ENCODE measurements at regions not wholly inside any gene's neighbourhood (a gene's known extent, or its start where the extent isn't known, plus 50 kb on each side); places are given as distances from the start of the nearest gene placed in this dataset.

DNA sequence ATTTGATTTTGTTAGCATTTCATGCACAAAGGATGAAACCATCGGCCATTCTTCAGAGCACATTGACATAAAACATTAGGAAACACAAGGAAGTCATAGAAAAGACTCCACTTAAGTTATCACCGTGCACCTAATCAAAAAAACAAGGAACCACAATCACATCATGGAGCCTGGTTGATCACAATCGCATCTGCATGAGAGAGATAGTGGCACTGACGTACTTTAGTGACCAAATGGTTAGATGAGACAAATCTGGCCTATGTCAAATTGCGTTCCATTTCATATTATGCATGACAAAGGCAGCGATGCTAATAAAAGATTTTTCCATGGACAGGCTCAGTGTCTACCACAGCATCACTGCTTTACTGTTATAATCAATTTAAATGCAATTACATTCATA, 571.8 kb upstream of the ADGRL2 start:
- no peak for DNase-seq (ENCODE audit: low read depth, low spot score)
- H3K4me3 Mint-ChIP-seq = no peak overlapping the region
- no peak overlapping the region for H3K27ac Mint-ChIP-seq (ENCODE audit: unreplicated experiment)
- peaks cover 21% of the 10 kb centered on the region for H3K4me1 Mint-ChIP-seq
- H3K27me3 Mint-ChIP-seq (ENCODE audit: low read depth) = no peaks in the 10 kb centered on the region
- no peaks in the 10 kb centered on the region for H3K9me3 Mint-ChIP-seq
- no peaks in the 10 kb centered on the region for H3K36me3 Mint-ChIP-seq (ENCODE audit: low read depth)
- TF ChIP-seq, protein P1, sequence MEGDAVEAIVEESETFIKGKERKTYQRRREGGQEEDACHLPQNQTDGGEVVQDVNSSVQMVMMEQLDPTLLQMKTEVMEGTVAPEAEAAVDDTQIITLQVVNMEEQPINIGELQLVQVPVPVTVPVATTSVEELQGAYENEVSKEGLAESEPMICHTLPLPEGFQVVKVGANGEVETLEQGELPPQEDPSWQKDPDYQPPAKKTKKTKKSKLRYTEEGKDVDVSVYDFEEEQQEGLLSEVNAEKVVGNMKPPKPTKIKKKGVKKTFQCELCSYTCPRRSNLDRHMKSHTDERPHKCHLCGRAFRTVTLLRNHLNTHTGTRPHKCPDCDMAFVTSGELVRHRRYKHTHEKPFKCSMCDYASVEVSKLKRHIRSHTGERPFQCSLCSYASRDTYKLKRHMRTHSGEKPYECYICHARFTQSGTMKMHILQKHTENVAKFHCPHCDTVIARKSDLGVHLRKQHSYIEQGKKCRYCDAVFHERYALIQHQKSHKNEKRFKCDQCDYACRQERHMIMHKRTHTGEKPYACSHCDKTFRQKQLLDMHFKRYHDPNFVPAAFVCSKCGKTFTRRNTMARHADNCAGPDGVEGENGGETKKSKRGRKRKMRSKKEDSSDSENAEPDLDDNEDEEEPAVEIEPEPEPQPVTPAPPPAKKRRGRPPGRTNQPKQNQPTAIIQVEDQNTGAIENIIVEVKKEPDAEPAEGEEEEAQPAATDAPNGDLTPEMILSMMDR (conservative IDR thresholded peaks at IDR 0.05) = no peak

DNA sequence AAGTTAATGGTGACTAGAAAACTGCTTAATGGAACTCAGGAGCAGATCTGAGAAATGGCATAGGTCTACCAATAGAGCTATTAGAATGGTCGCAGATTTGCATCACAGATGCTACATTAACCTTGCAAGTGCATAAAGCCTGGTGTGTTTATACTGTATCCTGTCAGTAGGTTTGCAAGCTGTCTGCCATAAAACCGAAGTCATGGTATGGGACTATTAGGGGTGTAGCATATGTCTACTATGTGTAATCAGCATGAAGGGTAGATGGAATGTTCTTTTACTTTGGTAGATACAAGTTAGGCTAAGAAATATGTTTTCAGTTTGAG, 574.2 kb upstream of the ADGRL2 start:
- H3K27ac Mint-ChIP-seq (ENCODE audit: unreplicated experiment) = no peak overlapping the region
- H3K36me3 Mint-ChIP-seq (ENCODE audit: low read depth) = no peaks in the 10 kb centered on the region
- peaks cover 14% of the 10 kb centered on the region for H3K4me1 Mint-ChIP-seq
- H3K9me3 Mint-ChIP-seq = no peaks in the 10 kb centered on the region
- TF ChIP-seq, protein P1 (conservative IDR thresholded peaks at IDR 0.05) = no peak
- no peak for DNase-seq (ENCODE audit: low read depth, low spot score)
- no peaks in the 10 kb centered on the region for H3K27me3 Mint-ChIP-seq (ENCODE audit: low read depth)
- no peak overlapping the region for H3K4me3 Mint-ChIP-seq

DNA sequence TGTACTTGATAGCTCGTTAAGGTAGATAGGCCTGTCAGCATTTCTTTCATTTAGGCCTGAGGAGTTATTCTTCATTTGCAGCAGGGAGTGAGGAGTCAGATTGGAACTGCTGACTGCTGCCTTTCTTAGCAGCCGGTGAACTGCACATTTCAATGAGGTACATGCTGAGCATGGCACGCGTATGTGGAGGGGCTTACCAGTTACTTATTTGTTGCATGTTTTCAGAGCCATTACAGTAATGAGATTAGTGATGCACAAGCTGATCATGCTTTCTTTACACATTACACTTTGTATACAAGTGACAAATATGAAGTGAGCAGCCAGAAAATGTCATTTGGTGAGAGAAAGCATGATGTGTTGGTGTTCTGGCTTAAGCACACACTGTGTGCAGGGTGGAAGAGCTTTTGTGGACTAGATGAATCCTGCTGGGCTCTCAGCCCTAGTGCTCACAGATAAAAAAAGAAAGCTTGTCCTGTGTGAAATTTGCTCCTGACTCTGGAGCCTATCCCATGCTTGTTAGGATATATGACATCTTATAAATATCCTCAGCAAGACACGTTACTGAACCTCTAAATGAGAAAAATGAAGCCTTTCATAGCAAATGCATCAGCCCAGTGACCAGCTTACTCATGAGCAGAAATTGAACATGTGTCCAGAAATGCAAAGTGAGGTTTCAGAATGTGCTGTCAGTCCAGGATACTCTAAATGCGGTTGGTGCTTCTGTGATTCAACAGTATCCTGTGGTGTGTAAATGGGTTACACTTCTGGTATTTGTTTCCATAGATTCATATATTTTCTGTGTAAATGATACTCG, 574.7 kb upstream of the ADGRL2 start:
- no peak for DNase-seq (ENCODE audit: low read depth, low spot score)
- H3K9me3 Mint-ChIP-seq = no peaks in the 10 kb centered on the region
- no peak overlapping the region for H3K4me3 Mint-ChIP-seq
- no peaks in the 10 kb centered on the region for H3K27me3 Mint-ChIP-seq (ENCODE audit: low read depth)
- H3K27ac Mint-ChIP-seq (ENCODE audit: unreplicated experiment) = no peak overlapping the region
- TF ChIP-seq, protein P1 (conservative IDR thresholded peaks at IDR 0.05) = no peak
- H3K4me1 Mint-ChIP-seq = peaks cover 8% of the 10 kb centered on the region
- H3K36me3 Mint-ChIP-seq (ENCODE audit: low read depth) = no peaks in the 10 kb centered on the region

DNA sequence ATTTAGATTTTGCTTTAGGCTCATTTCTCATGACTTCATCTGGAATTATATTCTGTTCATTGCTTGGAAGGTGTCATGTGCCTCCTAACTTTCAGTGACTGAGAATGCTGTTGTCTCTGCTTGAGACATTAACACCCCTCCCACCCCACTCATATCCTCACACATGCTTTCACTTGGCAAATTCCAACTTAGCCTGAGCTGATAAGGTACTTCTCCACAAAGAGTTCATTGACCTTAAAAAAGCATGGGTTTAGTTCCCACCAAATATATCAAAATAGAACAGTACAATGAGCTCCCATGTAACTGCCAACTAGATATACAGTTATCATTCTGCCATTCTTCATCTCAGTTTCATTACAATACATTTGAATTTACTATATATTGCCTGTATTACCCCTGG, 576.5 kb upstream of the ADGRL2 start:
- H3K4me1 Mint-ChIP-seq = peaks cover 7% of the 10 kb centered on the region
- no peak overlapping the region for H3K4me3 Mint-ChIP-seq
- H3K27ac Mint-ChIP-seq (ENCODE audit: unreplicated experiment) = no peak overlapping the region
- H3K9me3 Mint-ChIP-seq = no peaks in the 10 kb centered on the region
- no peaks in the 10 kb centered on the region for H3K27me3 Mint-ChIP-seq (ENCODE audit: low read depth)
- H3K36me3 Mint-ChIP-seq (ENCODE audit: low read depth) = no peaks in the 10 kb centered on the region
- TF ChIP-seq, protein P1 (conservative IDR thresholded peaks at IDR 0.05) = no peak
- DNase-seq (ENCODE audit: low read depth, low spot score) = no peak

DNA sequence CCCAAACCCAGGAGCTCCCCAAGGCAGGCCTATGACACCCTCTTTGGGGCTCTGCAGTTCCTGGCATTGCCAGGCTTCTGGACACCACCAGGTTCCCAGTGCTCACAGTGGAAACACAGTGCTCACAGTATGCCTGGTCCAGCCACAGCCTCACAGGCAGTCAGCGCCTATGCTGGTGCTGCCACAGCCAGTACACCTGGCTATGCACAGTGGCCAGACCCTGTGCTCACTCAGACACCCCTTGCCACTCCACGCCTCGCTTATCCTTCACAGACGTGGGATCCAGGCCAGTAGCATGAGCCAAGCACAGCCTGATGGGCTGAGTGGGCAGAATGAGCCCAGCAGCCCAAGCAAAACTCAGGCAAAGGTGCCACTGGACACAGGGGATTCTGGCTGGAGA, 579.2 kb upstream of the ADGRL2 start:
- H3K36me3 Mint-ChIP-seq (ENCODE audit: low read depth) = no peaks in the 10 kb centered on the region
- H3K27me3 Mint-ChIP-seq (ENCODE audit: low read depth) = no peaks in the 10 kb centered on the region
- no peak overlapping the region for H3K27ac Mint-ChIP-seq (ENCODE audit: unreplicated experiment)
- no peaks in the 10 kb centered on the region for H3K9me3 Mint-ChIP-seq
- no peak for DNase-seq (ENCODE audit: low read depth, low spot score)
- peaks cover 9% of the 10 kb centered on the region for H3K4me1 Mint-ChIP-seq
- TF ChIP-seq, protein P1 (conservative IDR thresholded peaks at IDR 0.05) = no peak
- H3K4me3 Mint-ChIP-seq = no peak overlapping the region
